Islet precursor cell (in vitro differentiated cells): ENCODE measurements at regions not wholly inside any gene's neighbourhood (a gene's known extent, or its start where the extent isn't known, plus 50 kb on each side); places are given as distances from the start of the nearest gene placed in this dataset.

ENCODE experiments used
- DNase-seq: peaks from one replicate; pipeline ENCODE4 v3.0.0-alpha.2; 2018

GRCh38 chr12:94777936-94778335 is 127.6 kb upstream of the TMCC3 start:
- no peak for DNase-seq

DNA sequence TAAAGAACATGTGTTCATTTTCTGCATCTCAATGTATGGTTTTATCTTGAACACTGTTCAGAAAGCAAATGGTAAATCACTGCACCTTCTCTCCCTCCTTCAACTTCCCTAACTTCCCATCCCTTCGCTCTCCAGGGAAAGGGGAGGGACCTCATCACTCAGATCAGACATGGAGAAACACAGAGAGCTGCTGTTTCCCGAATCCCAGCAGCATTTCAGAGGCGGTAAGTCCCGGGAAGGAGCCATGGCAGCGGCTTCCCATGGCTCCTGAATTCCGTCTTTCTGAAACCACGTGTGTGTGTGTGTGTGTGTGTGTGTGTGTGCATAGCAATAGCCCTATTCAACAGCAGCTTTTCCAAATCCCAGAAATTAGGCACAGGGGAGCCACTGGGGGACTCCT is 125.4 kb upstream of the TMCC3 start:
- DNase-seq, result no peak

- no peak for DNase-seq
Measured at GRCh38 chr12:94771741-94772140, 121.4 kb upstream of the TMCC3 start.

DNA sequence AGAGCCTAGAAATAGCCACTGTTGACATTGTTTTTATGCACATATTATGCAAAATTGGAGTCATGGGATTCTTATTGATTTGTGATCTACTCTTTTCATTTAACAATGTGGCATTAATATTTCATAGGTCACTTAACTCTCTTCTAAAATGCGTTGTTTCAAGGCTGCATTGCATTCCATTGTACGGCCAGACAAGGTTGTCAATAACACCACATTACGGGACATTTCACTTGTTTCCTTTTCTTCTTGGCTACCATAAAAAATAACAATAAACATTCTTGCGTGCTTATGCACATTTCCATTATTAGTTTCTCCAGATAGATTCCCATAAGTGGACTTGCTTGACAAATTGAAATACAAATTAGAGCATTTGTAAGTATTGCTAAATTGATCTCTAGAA is 120.8 kb upstream of the TMCC3 start:
- DNase-seq, result no peak

DNA sequence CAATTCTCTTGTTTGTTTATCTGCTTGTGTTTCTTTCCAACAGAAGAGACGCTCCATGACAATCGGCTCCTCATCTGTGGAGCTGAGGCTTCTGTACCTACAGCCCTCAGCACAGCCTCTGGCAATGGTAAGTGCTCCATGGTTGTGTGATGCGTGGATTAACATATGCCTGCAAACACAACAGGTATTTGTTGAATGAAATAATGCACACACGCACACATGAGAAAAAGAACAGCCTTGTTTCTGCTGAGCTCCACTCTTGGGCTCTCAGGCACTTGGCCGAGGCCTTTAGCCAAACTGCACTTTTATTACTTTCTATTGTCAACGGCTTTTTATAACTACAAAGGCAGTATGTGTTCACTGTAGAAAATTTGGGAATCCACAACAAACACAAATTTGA is 120.4 kb upstream of the TMCC3 start:
- DNase-seq, result no peak

- DNase-seq, result no peak
Measured at GRCh38 chr12:94769776-94770759, 119.7 kb upstream of the TMCC3 start.

GRCh38 chr12:94769047-94769420 is 118.7 kb upstream of the TMCC3 start:
- no peak for DNase-seq

GRCh38 chr12:94768398-94769046 is 118.2 kb upstream of the TMCC3 start:
- no peak for DNase-seq

- no peak for DNase-seq
Measured at GRCh38 chr12:94767956-94768355, 117.6 kb upstream of the TMCC3 start.

DNA sequence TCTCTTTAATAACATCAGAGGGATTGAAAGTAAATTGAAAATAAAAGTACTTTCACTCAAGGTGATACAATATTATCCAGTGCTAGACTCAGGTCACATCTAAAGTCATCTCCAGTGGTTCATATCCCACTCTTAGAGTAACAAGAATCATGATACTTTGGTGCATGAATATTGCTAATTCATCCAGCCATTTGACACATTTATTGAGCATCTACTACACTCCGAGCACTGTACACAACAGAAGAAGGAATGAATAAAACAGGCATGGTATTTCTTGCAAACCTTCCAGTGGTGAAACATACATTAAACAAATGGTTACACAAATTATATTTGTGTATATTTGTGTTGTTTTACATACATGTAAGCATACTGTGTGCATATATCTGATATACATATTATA is 116.0 kb upstream of the TMCC3 start:
- DNase-seq, result no peak

DNA sequence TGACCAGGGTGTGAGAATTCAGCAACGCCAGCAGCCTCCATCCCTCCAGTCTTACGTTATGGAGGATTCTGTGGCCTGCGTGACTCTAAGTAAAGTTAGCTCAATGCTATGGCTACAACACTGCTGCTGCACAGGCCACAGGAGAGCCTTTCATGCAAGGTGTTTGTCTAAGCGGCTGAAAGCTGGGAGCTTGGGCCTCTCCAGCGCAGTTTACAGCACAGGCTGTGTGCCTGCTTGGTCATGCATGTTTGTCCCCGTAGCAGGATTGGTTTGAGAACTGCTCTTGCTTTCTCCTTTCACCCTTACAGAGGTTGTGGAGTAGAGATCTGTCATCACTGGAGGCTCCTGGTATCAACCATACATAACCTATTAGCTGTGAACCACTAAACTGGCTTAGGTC is 113.1 kb upstream of the TMCC3 start:
- no peak for DNase-seq

DNA sequence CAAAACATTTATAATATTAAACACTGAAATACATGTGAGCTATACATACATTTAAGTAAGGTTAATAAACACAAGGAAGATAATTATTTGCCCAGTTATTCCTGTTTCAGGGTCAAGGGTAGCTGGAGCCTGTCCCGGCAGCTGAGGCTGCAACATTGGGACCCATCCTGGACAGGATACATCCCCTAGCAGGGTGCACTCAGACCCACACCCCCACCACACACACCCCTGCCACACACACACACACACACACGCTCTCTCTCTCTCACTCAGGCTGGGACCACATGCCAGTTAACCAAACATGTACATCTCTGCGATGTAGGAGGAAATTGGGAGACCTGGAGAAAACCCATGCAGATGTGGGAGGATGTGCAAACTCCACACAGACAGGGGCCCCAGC is 112.6 kb upstream of the TMCC3 start:
- no peak for DNase-seq

DNA sequence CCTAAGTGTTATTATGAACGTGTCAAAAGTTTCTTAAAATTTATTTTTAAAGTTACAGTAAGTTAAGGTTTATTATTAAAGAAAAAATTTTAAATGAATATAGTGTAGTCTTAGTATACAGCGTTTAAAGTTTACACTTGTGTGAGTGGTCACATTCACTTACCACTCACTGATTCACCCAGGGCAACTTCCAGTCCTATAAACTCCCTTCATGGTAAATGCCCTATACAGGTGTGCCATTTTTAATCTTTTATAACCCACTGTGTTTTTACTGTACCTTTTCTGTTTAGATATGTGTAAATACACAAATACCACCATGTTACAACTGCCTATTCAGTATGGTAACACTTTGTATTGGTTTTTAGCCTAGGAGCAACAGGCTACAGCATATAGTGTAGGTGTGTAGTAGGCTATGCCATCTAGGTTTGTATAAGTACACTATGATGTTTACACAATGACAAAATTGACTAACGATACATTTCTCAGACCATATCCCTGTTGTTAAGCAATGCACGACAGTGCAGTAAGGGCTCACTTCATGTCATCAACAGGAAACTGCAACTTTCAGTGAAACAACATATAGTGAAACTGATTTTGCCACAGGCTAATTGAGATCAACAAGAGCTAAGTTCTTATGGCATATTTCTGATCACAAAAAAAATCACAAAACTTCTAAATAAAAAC is 112.0 kb upstream of the TMCC3 start:
- DNase-seq, result no peak

- no peak for DNase-seq
Measured at GRCh38 chr12:94761559-94761958, 111.2 kb upstream of the TMCC3 start.

GRCh38 chr12:94760786-94761185 is 110.4 kb upstream of the TMCC3 start:
- DNase-seq, result no peak

DNA sequence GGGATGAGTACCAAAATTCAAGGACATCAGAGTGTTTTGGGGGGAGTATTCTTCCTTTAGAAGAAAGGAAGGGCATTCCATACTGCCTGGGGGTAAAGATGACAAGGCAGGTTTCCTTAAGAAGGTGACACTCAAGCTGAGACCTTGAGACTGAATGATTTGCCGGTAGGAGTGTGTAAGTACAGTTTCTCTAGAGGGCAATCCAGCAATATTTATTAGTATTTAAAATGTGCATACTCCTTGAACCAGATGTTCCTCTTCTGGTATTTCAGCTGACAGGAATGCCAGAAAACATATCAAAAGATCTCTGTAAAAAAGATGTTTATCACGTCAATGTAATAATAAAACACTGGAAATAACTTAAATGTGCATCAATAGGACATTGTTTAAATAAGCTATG is 106.4 kb upstream of the TMCC3 start:
- no peak for DNase-seq

DNA sequence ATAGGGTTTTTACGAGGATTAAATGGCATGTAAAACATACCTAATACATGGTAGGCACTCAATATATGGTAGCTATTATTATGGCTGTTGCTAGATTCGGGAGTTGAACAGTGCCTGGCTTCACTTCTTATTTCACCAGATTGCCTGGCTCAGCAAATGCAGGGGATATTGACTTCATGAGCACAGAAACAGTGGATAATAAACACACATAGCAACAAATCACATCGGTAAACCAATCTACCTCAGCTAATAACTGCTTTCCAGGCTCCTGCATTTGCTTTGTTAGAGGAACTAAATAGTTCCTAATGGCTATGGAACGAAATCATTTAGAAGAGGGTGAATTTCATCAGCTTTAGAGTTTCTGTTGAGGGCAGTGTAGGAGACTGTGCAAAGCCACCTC is 105.2 kb upstream of the TMCC3 start:
- no peak for DNase-seq

GRCh38 chr12:94754653-94755052 is 104.3 kb upstream of the TMCC3 start:
- DNase-seq, result no peak

DNA sequence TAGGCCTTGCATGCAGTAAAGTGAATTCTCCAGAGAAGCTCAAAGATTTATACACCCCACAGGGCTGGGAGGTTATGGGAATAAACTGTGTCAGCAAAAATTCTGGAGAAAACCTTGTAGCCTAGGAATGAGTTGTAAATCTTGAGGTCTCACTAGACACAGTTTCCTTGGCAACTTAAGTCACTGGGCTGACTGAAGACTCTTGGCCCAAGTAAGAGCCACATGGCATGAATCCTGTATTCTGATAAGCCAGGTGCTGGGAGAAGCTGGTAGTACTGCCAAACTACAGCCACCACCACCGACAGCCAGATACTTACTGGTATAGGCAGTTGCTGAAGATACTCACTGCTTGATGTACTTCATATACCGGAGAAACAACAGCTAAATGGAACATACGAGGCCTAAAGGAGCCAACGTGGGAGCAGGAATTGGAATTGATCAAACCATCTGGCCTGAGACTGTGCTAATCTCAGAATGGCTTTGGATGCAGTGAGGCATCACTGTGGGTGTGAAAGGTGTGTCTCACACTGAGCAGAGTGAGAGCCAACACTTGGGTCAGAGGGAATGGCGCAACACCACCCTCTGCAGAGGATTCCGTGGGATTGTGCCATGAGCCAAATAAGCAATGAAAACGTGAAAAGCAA is 102.8 kb upstream of the TMCC3 start:
- DNase-seq, result no peak

- no peak for DNase-seq
Measured at GRCh38 chr12:94750864-94751263, 100.5 kb upstream of the TMCC3 start.

DNA sequence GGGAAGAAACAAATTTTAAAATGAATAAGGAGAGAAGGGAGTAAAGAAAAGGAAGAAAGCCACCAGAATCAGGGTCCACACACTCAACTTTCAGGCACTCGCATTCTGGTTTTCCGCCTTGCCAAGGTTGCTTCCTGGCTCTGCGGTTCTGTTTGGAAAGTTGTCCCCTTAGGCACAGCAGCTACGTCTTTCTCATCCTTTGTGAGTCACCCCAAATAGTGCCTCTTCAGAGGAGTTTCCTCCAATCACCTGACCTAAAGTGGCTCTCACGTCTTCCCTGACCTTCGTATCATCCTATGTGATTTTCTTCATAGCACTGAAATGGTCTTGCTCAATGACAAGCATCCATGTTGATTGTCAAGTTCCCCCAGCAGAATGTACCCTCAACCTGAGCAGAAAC is 99.5 kb upstream of the TMCC3 start:
- no peak for DNase-seq

DNA sequence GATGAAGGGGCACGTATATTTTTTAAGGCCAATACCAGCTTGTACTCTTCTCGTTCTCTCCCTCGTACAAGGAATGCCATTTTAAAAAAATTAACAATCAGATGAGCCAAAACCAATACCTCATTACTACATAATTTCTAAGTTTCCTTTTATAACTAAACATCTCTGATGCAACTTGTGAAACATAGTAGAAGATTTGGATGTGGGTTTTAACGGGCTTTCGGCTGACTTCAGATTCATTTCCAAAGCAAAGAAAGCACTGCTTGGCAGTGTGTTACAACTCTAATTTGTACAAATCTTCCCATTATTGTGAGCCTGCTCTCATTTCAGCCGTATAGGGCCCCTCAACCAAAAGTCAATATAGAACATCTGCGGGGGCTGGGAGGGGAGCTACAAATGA is 99.1 kb upstream of the TMCC3 start:
- no peak for DNase-seq

DNA sequence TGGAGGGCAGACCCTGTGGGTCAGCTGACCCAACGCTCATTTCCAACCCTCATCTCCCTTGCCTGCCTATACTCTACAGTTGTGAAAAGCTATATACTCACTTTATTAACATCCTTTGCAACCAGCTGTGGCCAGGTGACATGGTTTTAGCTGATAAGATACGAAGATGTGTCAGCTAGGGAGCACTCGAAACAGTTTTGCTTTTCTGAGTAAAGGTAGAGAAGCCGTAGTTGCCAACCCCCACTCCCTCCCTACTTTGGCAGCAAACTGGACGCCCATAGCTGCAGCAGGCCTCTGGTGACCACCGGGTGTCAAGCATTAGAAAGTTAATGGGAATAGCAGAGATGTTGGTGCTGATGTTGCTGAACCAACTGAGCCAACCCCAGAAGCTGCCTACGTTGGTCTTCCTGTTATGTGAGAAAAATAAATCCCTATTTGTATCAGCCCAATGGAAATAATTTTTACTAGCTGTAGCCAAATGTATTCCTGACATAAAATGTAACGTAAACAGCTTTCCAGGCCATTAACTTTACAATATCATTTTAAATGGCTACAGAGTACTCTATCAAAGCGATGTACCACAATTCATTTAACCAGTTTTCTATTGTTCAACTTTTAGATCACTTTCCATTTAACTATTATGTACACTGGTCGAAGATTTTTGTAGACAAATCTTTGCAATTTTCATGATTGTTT is 98.5 kb upstream of the TMCC3 start:
- DNase-seq, result no peak
